ENCODE measurements at regions not wholly inside any gene's neighbourhood (a gene's known extent, or its start where the extent isn't known, plus 50 kb on each side); places are given as distances from the start of the nearest gene placed in this dataset.

DNA sequence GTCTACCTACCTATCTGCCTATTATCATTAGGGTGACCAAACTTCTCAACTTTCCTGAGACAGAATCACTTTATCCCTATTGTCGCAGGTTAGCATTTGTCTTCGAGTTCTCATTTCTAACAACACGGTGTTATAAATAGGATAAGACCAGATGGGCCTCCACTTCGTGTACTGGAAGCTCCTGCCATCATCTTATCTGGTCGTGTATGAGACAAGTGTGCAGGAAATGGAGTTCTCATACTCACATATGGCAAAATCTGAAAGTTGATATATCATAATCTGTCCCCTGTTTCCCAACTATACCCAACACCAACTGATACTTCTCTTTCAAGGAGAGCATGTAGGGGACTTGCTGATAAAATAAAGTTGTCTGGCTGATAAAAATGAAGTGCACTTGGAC is 287.4 kb upstream of the FOXK1 start:
- no peak overlapping the region for H3K4me3 ChIP-seq (ENCODE audit: low read length)
- WGBS: 71% methylated on average over 5 of the region's 5 CpGs
- H3K9me3 ChIP-seq (ENCODE audit: insufficient read depth, low read depth, low read length): peaks cover 61% of the 10 kb centered on the region
- H3K4me1 ChIP-seq (ENCODE audit: insufficient read depth, low read length): no peaks in the 10 kb centered on the region
- no peaks in the 10 kb centered on the region for H3K27me3 ChIP-seq (ENCODE audit: insufficient read depth, low read length)
- no peaks in the 10 kb centered on the region for H3K36me3 ChIP-seq (ENCODE audit: insufficient read depth, low read length)
- no peak overlapping the region for H3K27ac ChIP-seq (ENCODE audit: low read depth, low read length)
- no peak overlapping the region for H3K9ac ChIP-seq (ENCODE audit: low read depth, low read length)

DNA sequence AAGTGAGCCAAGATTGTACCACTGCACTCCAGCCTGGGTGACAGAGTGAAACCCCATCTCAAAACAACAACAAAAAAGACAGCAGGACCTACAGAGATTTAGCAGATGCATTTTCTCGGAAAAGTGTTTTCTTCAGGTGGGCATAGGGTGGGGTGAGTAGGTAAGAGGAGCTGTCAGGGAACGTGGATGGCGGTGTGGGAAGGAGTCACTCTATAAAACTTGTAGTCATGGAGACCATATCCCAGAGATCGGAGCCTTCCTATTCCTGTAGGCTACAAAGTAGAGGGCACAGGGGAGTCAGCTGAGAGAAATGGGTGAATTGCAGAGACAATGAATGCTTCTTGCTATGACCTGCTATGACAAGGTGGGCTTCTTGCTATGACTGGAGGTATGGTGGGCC is 283.0 kb upstream of the FOXK1 start:
- H3K4me3 ChIP-seq (ENCODE audit: low read length): no peak overlapping the region
- H3K4me1 ChIP-seq (ENCODE audit: insufficient read depth, low read length): no peaks in the 10 kb centered on the region
- peaks cover 74% of the 10 kb centered on the region for H3K9me3 ChIP-seq (ENCODE audit: insufficient read depth, low read depth, low read length)
- 87% methylated on average over 4 of the region's 4 CpGs for WGBS
- H3K27ac ChIP-seq (ENCODE audit: low read depth, low read length): no peak overlapping the region
- H3K9ac ChIP-seq (ENCODE audit: low read depth, low read length): no peak overlapping the region
- H3K36me3 ChIP-seq (ENCODE audit: insufficient read depth, low read length): no peaks in the 10 kb centered on the region
- no peaks in the 10 kb centered on the region for H3K27me3 ChIP-seq (ENCODE audit: insufficient read depth, low read length)

DNA sequence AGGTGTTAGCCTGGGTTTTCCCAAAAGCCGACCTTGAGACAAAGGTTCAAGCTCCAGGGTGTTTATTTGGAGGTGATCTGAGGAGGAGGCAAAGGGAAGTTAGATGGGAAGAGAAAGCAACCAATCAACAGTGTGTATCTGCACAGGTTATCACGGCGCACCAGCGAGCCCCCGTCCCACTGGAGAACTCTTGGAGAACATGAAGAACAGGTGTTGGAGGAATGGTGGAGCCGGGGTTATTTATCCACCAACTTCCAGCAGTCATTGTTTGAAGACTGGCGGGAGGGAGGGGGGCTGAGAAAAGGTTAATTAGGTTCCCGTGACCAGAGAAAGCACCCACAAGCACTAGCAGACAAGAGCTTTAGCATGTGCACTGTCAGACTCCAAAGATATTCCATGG is 282.5 kb upstream of the FOXK1 start:
- H3K27ac ChIP-seq (ENCODE audit: low read depth, low read length): no peak overlapping the region
- H3K9ac ChIP-seq (ENCODE audit: low read depth, low read length): no peak overlapping the region
- no peaks in the 10 kb centered on the region for H3K36me3 ChIP-seq (ENCODE audit: insufficient read depth, low read length)
- peaks cover 74% of the 10 kb centered on the region for H3K9me3 ChIP-seq (ENCODE audit: insufficient read depth, low read depth, low read length)
- H3K27me3 ChIP-seq (ENCODE audit: insufficient read depth, low read length): no peaks in the 10 kb centered on the region
- H3K4me3 ChIP-seq (ENCODE audit: low read length): no peak overlapping the region
- WGBS: 82% methylated on average over 8 of the region's 8 CpGs
- no peaks in the 10 kb centered on the region for H3K4me1 ChIP-seq (ENCODE audit: insufficient read depth, low read length)

DNA sequence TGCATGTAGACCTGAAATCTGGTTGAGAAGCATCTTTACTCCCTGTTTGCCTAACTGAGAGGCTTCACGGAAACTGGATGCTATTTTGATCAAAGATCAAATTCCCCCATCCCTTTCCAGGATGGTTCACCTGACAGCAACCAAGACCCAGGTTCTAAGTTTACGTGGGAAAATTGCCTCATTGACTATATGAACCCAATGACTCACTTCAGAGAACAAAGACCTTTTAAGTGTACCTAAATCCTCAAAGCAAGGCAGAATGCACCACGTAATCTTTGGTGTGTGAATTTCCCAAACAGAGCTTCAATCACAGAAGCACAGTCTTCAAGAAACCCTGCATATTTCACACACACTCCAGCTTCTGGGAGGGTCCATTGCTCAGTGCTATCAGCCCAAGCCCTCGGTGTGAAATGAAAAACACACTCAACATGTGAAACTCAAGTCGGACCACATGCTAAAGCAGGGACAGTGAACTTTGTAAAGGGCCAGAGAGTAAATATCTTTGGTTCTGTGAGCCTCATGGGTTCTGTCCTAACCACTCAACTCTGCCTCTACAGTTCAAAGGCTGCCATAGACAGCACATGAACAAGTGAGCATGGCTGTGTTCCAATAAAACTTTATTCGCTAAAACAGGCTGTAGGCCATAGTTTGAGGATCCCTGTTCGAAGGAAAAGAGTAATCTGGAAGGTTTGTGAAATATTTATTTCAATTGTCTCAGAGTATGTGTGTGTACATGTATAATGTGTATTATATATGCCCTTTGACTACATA is 275.6 kb upstream of the FOXK1 start:
- H3K27me3 ChIP-seq (ENCODE audit: insufficient read depth, low read length): no peaks in the 10 kb centered on the region
- 76% methylated on average over 7 of the region's 7 CpGs for WGBS

DNA sequence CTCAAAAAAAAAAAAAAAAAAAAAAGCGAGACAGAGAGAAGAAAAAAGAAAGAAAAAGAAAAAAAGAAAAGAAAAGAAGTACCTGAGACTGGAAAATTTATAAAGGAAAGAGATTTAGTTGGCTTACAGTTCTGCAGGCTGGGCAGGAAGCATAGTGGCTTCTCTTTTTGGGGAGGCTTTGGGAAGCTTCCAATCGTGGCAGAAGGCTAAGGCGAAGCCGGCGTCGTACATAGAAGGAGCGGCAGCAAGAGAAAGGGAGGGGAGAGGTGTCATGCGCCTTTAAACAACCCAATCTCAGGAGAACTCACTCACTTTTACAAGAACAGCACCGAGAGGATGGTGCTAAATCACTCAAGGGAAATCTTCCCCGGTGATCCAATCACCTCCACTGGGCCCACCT is 272.1 kb upstream of the FOXK1 start:
- 87% methylated on average over 10 of the region's 10 CpGs for WGBS
- H3K36me3 ChIP-seq (ENCODE audit: insufficient read depth, low read length): no peaks in the 10 kb centered on the region
- no peak overlapping the region for H3K4me3 ChIP-seq (ENCODE audit: low read length)
- no peaks in the 10 kb centered on the region for H3K27me3 ChIP-seq (ENCODE audit: insufficient read depth, low read length)
- H3K9ac ChIP-seq (ENCODE audit: low read depth, low read length): no peak overlapping the region
- H3K27ac ChIP-seq (ENCODE audit: low read depth, low read length): no peak overlapping the region
- peaks cover 21% of the 10 kb centered on the region for H3K9me3 ChIP-seq (ENCODE audit: insufficient read depth, low read depth, low read length)
- H3K4me1 ChIP-seq (ENCODE audit: insufficient read depth, low read length): no peaks in the 10 kb centered on the region

More for the DNA sequence above, 275.6 kb upstream of the FOXK1 start:
- no peak overlapping the region for H3K9ac ChIP-seq (ENCODE audit: low read depth, low read length)
- no peak overlapping the region for H3K4me3 ChIP-seq (ENCODE audit: low read length)
- H3K36me3 ChIP-seq (ENCODE audit: insufficient read depth, low read length): no peaks in the 10 kb centered on the region
- H3K4me1 ChIP-seq (ENCODE audit: insufficient read depth, low read length): no peaks in the 10 kb centered on the region
- H3K27ac ChIP-seq (ENCODE audit: low read depth, low read length): no peak overlapping the region
- H3K9me3 ChIP-seq (ENCODE audit: insufficient read depth, low read depth, low read length): peaks cover 32% of the 10 kb centered on the region

DNA sequence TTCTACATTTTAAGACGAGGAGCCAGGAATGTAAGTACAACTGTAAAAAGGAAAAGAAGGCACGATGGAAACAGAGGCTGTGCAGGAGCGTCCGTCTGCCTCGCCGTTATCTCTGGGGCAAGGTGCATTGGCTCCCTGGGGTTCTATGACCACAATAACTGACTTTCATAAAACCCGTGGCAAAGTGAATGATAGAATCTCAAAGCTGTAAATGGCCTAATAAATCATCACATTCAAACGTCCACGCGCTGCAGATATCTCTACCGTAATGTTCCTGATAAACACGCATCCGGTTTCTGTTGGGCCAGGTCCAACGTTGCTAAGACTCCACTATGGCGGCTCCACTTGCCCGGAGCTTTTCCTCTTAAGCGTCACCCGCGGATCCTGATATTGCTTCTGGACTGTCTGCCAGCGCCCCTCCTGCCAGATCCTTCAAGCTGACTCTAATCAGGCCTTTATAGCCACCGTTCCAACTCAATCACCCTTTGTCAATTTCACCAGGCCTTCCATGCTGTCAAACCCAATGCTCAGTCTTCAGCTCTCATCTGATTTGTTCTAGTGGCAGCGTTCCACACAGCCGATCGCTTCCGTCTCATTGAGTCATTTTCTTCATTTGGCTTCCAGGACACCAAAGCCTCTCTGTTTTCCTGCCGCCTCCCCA is 265.6 kb upstream of the FOXK1 start:
- H3K4me1 ChIP-seq (ENCODE audit: insufficient read depth, low read length): no peaks in the 10 kb centered on the region
- no peaks in the 10 kb centered on the region for H3K36me3 ChIP-seq (ENCODE audit: insufficient read depth, low read length)
- 85% methylated on average over 26 of the region's 26 CpGs for WGBS
- H3K27ac ChIP-seq (ENCODE audit: low read depth, low read length): no peak overlapping the region
- H3K9ac ChIP-seq (ENCODE audit: low read depth, low read length): no peak overlapping the region
- no peak overlapping the region for H3K4me3 ChIP-seq (ENCODE audit: low read length)
- peaks cover 63% of the 10 kb centered on the region for H3K9me3 ChIP-seq (ENCODE audit: insufficient read depth, low read depth, low read length)
- no peaks in the 10 kb centered on the region for H3K27me3 ChIP-seq (ENCODE audit: insufficient read depth, low read length)

DNA sequence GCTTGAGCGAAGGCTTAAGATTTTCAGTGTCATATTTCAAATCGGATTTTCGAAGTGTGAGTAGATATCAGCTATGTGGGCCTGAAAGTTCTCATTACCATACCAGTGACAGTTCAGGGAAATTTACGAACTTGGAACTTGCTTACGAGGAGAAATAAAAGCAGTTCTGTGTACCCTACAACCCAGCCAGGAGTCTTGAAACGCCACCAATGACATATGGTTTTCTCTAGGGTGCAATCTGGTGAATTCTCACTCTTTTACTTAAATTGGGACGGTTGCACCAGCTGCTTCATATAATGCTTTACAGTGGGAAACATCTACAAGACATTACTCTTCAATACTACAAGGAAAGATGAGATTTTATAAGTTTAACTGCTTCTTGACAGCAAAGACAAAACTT is 253.6 kb upstream of the FOXK1 start:
- Histone ChIP-seq H3K9ac (ENCODE audit: low read depth, low read length) (no peak overlapping the region), H3K9me3 (ENCODE audit: insufficient read depth, low read depth, low read length) (peaks cover 77% of the 10 kb centered on the region), H3K27ac (ENCODE audit: low read depth, low read length) (no peak overlapping the region), H3K4me3 (ENCODE audit: low read length) (no peak overlapping the region), H3K36me3 (ENCODE audit: insufficient read depth, low read length) (no peaks in the 10 kb centered on the region), H3K27me3 (ENCODE audit: insufficient read depth, low read length) (no peaks in the 10 kb centered on the region), H3K4me1 (ENCODE audit: insufficient read depth, low read length) (no peaks in the 10 kb centered on the region)
- 72% methylated on average over 7 of the region's 7 CpGs for WGBS

DNA sequence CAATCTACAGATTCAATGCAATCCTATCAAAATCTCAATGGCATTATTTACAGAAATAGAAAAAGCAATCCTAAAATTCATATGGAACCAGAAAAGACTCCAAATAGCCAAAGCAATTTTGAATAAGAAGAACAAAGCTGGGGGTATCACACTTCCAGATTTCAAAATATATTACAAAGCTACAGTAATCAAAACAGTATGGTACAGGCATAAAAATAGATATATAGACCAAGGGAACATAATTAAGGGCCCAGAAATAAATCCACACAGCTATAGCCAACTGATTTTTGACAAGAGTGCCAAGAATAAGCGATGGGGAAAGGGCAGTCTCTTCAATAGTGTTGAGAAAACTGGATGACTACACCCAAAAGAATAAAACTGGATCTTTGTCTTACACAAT is 251.9 kb upstream of the FOXK1 start:
- H3K27ac ChIP-seq (ENCODE audit: low read depth, low read length): no peak overlapping the region
- H3K4me1 ChIP-seq (ENCODE audit: insufficient read depth, low read length): no peaks in the 10 kb centered on the region
- peaks cover 70% of the 10 kb centered on the region for H3K9me3 ChIP-seq (ENCODE audit: insufficient read depth, low read depth, low read length)
- H3K36me3 ChIP-seq (ENCODE audit: insufficient read depth, low read length): no peaks in the 10 kb centered on the region
- H3K9ac ChIP-seq (ENCODE audit: low read depth, low read length): no peak overlapping the region
- no CpG with 5 or more reads among the region's 1 CpG for WGBS
- H3K4me3 ChIP-seq (ENCODE audit: low read length): no peak overlapping the region
- H3K27me3 ChIP-seq (ENCODE audit: insufficient read depth, low read length): no peaks in the 10 kb centered on the region

DNA sequence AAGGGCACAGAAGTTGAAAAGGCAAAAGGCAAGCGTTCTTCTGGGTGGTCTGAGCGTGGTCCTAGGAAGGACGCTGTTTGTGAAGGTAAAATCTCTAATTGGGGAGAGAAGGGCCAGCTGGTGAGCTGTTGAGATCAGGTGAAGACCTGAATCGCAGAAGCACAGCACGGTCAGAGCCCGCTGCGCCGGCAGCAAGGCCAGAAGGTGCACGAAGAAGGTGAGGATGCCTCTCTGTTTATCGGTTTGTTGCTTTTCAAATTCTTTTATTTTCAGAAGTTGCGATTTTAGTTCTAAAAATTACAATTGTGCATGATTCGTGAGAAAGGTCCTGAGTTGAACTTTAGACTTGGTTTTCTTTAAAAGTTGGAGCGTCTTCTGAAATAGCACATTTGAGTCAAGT is 247.8 kb upstream of the FOXK1 start:
- WGBS: 90% methylated on average over 13 of the region's 13 CpGs
- Histone ChIP-seq H3K9ac (ENCODE audit: low read depth, low read length) (no peak overlapping the region), H3K27me3 (ENCODE audit: insufficient read depth, low read length) (no peaks in the 10 kb centered on the region), H3K27ac (ENCODE audit: low read depth, low read length) (no peak overlapping the region), H3K36me3 (ENCODE audit: insufficient read depth, low read length) (no peaks in the 10 kb centered on the region), H3K4me3 (ENCODE audit: low read length) (no peak overlapping the region), H3K9me3 (ENCODE audit: insufficient read depth, low read depth, low read length) (peaks cover 64% of the 10 kb centered on the region), H3K4me1 (ENCODE audit: insufficient read depth, low read length) (no peaks in the 10 kb centered on the region)

DNA sequence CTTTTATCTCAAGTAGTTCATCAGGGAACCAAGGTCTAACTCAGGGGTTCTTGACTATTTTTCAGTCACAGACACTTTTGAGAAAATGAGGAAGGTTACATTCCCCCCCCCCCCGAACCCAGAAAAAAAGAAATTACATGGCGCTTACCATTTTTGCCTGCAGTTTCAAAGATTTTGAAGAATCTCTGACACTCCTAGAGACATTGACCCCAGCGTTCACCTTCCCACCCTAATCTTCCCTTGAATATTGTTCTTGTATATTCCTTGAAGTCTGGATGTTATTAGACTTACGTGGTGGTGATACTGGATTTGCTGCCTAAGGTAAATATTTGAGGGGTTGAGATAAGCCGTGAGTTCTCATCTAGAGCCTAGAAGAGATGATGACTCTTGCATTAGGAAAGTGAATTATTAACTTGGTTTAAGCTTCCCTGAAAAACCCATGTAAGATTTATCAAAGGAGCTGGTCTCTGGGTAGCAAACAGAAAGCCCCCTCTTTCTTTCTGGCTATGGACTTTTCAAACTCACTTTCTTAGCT is 245.7 kb upstream of the FOXK1 start:
- H3K27me3 ChIP-seq (ENCODE audit: insufficient read depth, low read length): no peaks in the 10 kb centered on the region
- no peak overlapping the region for H3K9ac ChIP-seq (ENCODE audit: low read depth, low read length)
- H3K4me3 ChIP-seq (ENCODE audit: low read length): no peak overlapping the region
- H3K36me3 ChIP-seq (ENCODE audit: insufficient read depth, low read length): no peaks in the 10 kb centered on the region
- 85% methylated on average over 4 of the region's 5 CpGs for WGBS
- H3K4me1 ChIP-seq (ENCODE audit: insufficient read depth, low read length): no peaks in the 10 kb centered on the region
- H3K27ac ChIP-seq (ENCODE audit: low read depth, low read length): no peak overlapping the region
- peaks cover 47% of the 10 kb centered on the region for H3K9me3 ChIP-seq (ENCODE audit: insufficient read depth, low read depth, low read length)

DNA sequence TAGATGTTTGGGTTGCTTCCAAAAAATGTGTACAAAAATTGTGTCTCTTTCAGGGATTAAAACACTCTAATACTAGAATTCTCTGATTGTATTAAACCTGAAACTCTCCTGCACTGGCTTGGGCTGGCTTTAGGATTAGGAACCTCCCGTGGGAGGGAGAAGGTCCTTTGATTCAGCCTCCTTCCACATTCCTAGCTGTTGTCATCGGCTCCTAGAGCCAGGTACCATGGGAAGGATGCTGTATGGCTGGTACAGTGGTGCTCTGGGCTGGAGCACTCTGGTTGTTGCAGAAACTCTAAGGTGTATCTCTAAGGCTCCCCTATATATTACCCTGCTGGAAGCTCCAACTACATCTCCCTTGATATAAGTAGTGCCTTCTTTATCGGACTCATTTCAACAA is 245.2 kb upstream of the FOXK1 start:
- no peaks in the 10 kb centered on the region for H3K36me3 ChIP-seq (ENCODE audit: insufficient read depth, low read length)
- H3K9ac ChIP-seq (ENCODE audit: low read depth, low read length): no peak overlapping the region
- H3K4me1 ChIP-seq (ENCODE audit: insufficient read depth, low read length): no peaks in the 10 kb centered on the region
- no peaks in the 10 kb centered on the region for H3K27me3 ChIP-seq (ENCODE audit: insufficient read depth, low read length)
- H3K4me3 ChIP-seq (ENCODE audit: low read length): no peak overlapping the region
- peaks cover 44% of the 10 kb centered on the region for H3K9me3 ChIP-seq (ENCODE audit: insufficient read depth, low read depth, low read length)
- 52% methylated on average over 3 of the region's 3 CpGs for WGBS
- no peak overlapping the region for H3K27ac ChIP-seq (ENCODE audit: low read depth, low read length)
